ENCODE measurements at regions not wholly inside any gene's neighbourhood (a gene's known extent, or its start where the extent isn't known, plus 50 kb on each side); places are given as distances from the start of the nearest gene placed in this dataset.
"Not testable (repeated sequence)": the region's sequence is repeated elsewhere in the genome, so short reads cannot be mapped to it uniquely, and the experiment has no call there.

- no peaks in the 10 kb centered on the region for H3K27me3 ChIP-seq (ENCODE audit: insufficient read depth, low read depth)
- no peak overlapping the region for H3K27ac ChIP-seq
- H4K20me1 ChIP-seq (ENCODE audit: insufficient read depth) = no peaks in the 10 kb centered on the region
- TF ChIP-seq CTCF (conservative IDR thresholded peaks at IDR 0.05; ENCODE audit: low read depth, low read length) = no peak
- no peaks in the 10 kb centered on the region for H3K4me1 ChIP-seq (ENCODE audit: low read depth, poor library complexity, severe bottlenecking)
- no peak overlapping the region for H3K4me2 ChIP-seq
- no peak overlapping the region for H2AFZ ChIP-seq (ENCODE audit: low read depth)
- H3K9ac ChIP-seq = no peak overlapping the region
- H3K79me2 ChIP-seq (ENCODE audit: insufficient read depth, low read depth) = no peaks in the 10 kb centered on the region
- H3K4me3 ChIP-seq (IDR thresholded peaks at IDR 0.05; ENCODE audit: insufficient read depth, low read depth, low read length) = no peak overlapping the region
- H3K36me3 ChIP-seq (ENCODE audit: insufficient read depth) = no peaks in the 10 kb centered on the region
Measured at GRCh38 chrX:1851527-1851926, 236.7 kb downstream of the ASMT start.

- no peak overlapping the region for H3K27ac ChIP-seq
- H3K4me1 ChIP-seq (ENCODE audit: low read depth, poor library complexity, severe bottlenecking) = no peaks in the 10 kb centered on the region
- H3K4me3 ChIP-seq (IDR thresholded peaks at IDR 0.05; ENCODE audit: insufficient read depth, low read depth, low read length) = no peak overlapping the region
- no peaks in the 10 kb centered on the region for H3K36me3 ChIP-seq (ENCODE audit: insufficient read depth)
- H3K9ac ChIP-seq = no peak overlapping the region
- no peaks in the 10 kb centered on the region for H4K20me1 ChIP-seq (ENCODE audit: insufficient read depth)
- H3K79me2 ChIP-seq (ENCODE audit: insufficient read depth, low read depth) = no peaks in the 10 kb centered on the region
- no peak overlapping the region for H3K4me2 ChIP-seq
- TF ChIP-seq CTCF (conservative IDR thresholded peaks at IDR 0.05; ENCODE audit: low read depth, low read length) = no peak
- no peak overlapping the region for H2AFZ ChIP-seq (ENCODE audit: low read depth)
- no peaks in the 10 kb centered on the region for H3K27me3 ChIP-seq (ENCODE audit: insufficient read depth, low read depth)
Measured at GRCh38 chrX:1852082-1852481, 237.2 kb downstream of the ASMT start.

- H3K4me3 ChIP-seq (IDR thresholded peaks at IDR 0.05; ENCODE audit: insufficient read depth, low read depth, low read length) = no peak overlapping the region
- H3K36me3 ChIP-seq (ENCODE audit: insufficient read depth) = no peaks in the 10 kb centered on the region
- TF ChIP-seq CTCF (conservative IDR thresholded peaks at IDR 0.05; ENCODE audit: low read depth, low read length) = no peak
- no peaks in the 10 kb centered on the region for H3K79me2 ChIP-seq (ENCODE audit: insufficient read depth, low read depth)
- no peaks in the 10 kb centered on the region for H4K20me1 ChIP-seq (ENCODE audit: insufficient read depth)
- no peak overlapping the region for H3K27ac ChIP-seq
- H3K4me1 ChIP-seq (ENCODE audit: low read depth, poor library complexity, severe bottlenecking) = no peaks in the 10 kb centered on the region
- no peaks in the 10 kb centered on the region for H3K27me3 ChIP-seq (ENCODE audit: insufficient read depth, low read depth)
- no peak overlapping the region for H2AFZ ChIP-seq (ENCODE audit: low read depth)
- H3K9ac ChIP-seq = no peak overlapping the region
- H3K4me2 ChIP-seq = no peak overlapping the region
Measured at GRCh38 chrX:1853447-1853846, 238.6 kb downstream of the ASMT start.

- Histone ChIP-seq H3K4me2 (no peak overlapping the region), H3K27me3 (ENCODE audit: insufficient read depth, low read depth) (no peaks in the 10 kb centered on the region), H3K4me1 (ENCODE audit: low read depth, poor library complexity, severe bottlenecking) (no peaks in the 10 kb centered on the region), H4K20me1 (ENCODE audit: insufficient read depth) (no peaks in the 10 kb centered on the region), H3K79me2 (ENCODE audit: insufficient read depth, low read depth) (no peaks in the 10 kb centered on the region), H2AFZ (ENCODE audit: low read depth) (no peak overlapping the region), H3K9ac (no peak overlapping the region), H3K4me3 (IDR thresholded peaks at IDR 0.05; ENCODE audit: insufficient read depth, low read depth, low read length) (no peak overlapping the region), H3K27ac (no peak overlapping the region), H3K36me3 (ENCODE audit: insufficient read depth) (no peaks in the 10 kb centered on the region)
- TF ChIP-seq CTCF (conservative IDR thresholded peaks at IDR 0.05; ENCODE audit: low read depth, low read length) = no peak
Measured at GRCh38 chrX:1853916-1854315, 239.1 kb downstream of the ASMT start.

GRCh38 chrX:1854861-1855260 lies 240.0 kb downstream of the ASMT start:
- H3K4me1 ChIP-seq (ENCODE audit: low read depth, poor library complexity, severe bottlenecking); H4K20me1 ChIP-seq (ENCODE audit: insufficient read depth); H3K4me3 ChIP-seq (IDR thresholded peaks at IDR 0.05; ENCODE audit: insufficient read depth, low read depth, low read length); H2AFZ ChIP-seq (ENCODE audit: low read depth); H3K4me2 ChIP-seq; H3K36me3 ChIP-seq (ENCODE audit: insufficient read depth); H3K9ac ChIP-seq; H3K27ac ChIP-seq; H3K27me3 ChIP-seq (ENCODE audit: insufficient read depth, low read depth); H3K79me2 ChIP-seq (ENCODE audit: insufficient read depth, low read depth): not testable (repeated sequence)

- not testable (repeated sequence) for H3K4me1 ChIP-seq (ENCODE audit: low read depth, poor library complexity, severe bottlenecking); H3K36me3 ChIP-seq (ENCODE audit: insufficient read depth); H3K4me2 ChIP-seq; H3K27me3 ChIP-seq (ENCODE audit: insufficient read depth, low read depth); H3K4me3 ChIP-seq (IDR thresholded peaks at IDR 0.05; ENCODE audit: insufficient read depth, low read depth, low read length); H4K20me1 ChIP-seq (ENCODE audit: insufficient read depth); H3K9ac ChIP-seq; H2AFZ ChIP-seq (ENCODE audit: low read depth); H3K79me2 ChIP-seq (ENCODE audit: insufficient read depth, low read depth); H3K27ac ChIP-seq
Measured at GRCh38 chrX:1859266-1859665, 244.4 kb downstream of the ASMT start.
